DMS79 treated with DMSO at 0.1 percent for 48 hours (cell line): ENCODE measurements at regions not wholly inside any gene's neighbourhood (a gene's known extent, or its start where the extent isn't known, plus 50 kb on each side); places are given as distances from the start of the nearest gene placed in this dataset.
"Not testable (repeated sequence)": the region's sequence is repeated elsewhere in the genome, so short reads cannot be mapped to it uniquely, and the experiment has no call there.

Source experiments
- DNase-seq: peaks from one replicate; lab custom pipeline; 2025; lab: John Stamatoyannopoulos, UW

DNA sequence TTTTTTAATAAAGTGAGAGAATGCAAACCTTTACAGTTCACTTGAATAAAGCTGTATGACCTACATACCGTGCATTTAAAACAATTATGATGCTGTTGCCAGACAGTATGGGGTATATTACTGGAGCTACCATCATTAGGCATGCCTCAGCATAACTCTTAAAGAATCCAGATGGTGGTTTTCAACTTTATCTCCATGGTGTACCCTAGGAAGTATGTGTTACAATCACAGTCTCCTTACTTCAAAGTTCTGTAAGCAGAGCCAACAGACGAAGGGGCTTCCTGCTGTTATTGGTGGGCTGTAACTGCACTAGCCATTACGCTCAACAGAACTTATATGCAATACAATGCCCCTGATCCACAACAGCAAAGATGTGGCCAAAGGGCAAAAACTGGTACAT lies 803.3 kb downstream of the DTWD2 start:
- DNase-seq = no peak

DNA sequence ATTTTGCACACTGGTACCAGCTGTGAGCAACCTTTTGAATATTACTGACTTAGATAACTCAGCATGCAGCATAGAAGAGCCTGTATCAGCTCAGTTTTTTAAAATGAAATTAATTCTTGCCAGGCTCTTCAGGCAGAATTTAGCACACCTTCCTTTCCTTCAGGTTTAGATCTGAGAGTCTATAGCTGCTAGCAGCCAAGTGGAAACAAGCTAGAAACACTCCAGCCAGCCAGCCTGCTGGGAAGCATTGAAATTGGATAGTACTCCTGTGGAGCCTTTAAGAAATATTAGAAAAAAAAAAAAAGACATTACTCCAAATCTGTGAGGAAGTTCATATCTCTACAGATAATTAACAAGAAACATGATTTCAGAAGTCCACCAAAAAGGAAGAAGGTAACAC lies 812.2 kb downstream of the DTWD2 start:
- no peak for DNase-seq

DNA sequence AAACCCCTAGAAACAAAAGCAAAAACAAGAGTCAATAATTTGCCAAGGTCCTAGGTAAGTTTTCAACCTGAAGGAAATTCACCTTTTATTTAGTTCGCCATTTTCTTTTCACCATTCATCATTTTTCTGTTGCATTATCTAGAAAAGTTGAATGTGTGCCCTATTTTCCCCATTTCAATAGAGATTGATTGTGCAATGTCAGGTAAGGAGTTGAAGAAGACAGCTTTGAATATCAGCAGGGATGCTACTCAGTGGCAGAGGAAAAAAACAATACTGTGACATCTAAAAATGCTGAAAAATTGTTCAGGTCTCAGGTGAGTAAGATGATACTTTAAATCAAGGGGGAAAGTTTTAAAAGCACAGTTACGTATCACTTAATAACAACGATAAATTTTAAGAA lies 813.7 kb downstream of the DTWD2 start:
- no peak for DNase-seq

DNA sequence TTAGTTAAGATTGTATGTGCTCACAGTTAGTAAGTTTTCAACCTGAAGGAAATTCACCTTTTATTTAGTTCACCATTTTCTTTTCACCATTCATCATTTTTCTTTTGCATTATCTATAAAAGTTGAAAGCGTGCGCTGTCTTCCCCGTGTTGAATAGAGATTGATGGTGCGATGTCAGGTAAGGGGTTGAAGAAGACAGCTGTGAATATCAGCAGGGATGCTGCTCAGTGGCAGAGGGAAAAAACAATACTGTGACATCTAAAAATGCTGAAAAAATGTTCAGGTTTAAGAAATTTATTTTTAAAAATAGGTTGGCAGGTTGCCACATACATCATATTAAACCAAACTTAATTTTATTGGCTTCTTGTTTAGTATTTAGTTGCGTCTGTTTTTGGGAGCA lies 815.0 kb downstream of the DTWD2 start:
- DNase-seq = no peak

DNA sequence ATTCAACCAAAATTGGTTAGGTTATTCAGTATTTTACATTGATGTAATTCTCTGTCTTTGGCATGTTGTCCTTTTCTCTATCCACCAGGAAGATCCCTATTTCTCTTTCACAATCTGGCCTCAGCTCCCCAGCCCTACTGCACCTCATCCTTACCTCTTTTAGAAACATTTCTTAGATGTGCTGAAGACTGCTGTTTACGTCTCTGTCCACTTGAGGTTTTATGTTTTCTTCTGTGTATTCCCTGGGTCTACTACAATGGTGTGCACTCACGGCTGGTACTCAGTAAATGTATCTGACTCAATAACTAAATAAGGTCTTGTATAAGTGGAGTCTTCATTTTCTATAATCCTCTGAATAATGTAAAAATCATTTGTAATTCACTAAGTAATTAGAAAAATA lies 822.7 kb downstream of the DTWD2 start:
- DNase-seq = no peak

DNA sequence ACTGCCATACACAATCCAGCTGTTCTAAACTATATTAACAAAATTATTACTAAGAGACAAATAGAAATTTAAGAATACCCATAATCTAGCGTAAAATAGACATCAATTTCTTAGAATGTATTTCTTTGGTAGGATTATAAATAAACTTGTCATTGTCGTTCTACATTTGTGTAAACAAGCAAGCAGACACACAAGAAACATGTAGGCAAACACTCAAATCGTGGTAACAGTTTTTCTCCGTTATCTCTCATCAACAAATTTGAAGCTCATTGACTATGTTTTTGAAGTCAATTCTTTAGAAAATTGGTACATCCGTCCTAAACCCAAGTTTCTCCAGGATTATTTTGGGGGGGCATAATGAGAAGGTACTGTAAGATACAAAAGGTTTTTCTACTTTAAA lies 832.2 kb downstream of the DTWD2 start:
- no peak for DNase-seq

DNA sequence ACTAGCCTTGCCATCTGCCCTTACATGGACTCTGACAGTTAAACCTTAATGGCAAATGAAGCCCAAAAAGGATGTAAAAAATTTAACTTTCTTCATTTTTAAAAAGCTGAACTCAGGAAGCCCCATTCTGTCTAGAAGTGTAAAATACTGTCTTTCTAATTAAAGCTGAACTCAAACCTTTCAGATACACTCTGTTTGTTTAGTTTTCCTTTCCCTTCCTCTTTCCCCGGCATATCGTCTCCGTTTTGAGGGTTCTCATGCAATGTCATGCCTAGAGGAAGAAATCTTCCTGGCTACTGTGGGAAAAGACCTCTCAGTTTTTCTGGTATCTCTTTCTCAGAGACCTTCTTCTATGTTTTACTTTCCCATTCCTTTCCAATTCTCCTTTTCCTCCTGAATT lies 841.5 kb downstream of the DTWD2 start:
- no peak for DNase-seq

DNA sequence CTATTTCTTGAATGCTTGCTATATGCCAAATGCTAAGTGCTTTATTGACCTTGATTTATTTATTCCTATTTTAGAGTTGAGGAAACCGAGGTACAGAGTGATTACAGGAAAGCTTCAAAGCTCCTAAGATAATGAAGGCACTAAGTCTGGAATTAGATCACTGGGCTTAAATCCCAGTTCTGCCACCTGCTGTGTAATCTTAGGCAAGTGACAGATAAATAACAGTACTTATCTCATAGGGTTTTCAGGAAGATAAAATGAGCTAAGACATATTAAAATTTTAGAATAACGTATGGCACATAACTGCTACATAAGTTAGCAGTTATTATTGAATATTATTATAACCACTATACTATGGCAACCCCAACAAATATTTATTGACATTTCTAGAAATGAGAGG lies 843.8 kb downstream of the DTWD2 start:
- DNase-seq = no peak

DNA sequence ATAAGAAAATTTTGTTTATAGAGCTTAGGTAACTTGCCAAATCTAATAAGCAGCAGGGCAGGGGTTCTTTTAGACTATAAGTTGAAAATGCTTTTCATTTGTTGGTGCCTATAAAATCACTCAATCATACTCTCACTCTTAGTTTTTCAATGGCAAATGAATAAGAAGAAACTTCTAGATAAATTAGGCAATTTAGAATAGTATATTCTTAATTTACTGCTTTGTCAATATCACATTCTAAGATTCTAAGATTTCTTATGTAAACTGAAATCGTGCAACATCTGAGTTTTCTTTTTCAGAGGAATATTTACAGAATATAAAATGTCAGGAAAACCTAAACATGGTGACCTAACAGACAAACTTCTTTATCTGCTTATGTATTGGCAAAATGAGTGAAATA lies 849.0 kb downstream of the DTWD2 start:
- DNase-seq = no peak

DNA sequence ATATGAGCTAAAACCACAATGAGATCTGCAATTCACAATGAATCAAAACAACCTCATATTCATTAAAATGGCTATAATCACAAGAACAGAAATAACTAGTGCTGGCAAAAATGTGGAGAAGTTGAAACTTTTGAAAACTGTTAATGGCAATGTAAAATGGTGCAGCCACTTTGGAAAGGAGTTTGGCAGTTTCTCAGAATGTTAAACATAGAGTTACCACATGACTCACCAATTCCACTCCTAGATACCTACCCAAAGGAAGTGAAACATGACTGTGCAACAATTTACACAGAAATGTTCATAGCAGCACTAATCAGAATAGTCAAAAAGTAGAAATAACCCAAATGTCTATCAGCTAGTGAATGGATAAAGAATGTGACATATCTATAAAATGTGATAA lies 862.2 kb downstream of the DTWD2 start:
- no peak for DNase-seq

DNA sequence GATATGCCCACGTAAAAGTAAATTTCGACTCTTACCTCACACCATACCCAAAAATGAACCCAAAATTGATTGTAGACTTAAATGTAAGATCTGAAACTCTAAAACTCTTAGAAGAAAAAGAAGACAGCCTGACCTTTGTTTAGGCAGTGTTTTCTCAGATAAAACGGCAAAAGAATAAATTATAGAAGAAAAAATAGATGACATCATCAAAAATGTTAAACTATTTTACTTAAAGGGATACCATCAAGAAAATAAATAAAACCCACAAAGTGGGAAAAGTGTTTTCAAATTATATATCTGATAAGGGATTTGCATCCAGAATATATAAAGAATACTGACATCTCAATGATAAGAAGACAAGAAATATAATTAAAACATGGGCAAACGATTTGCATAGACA lies 862.7 kb downstream of the DTWD2 start:
- no peak for DNase-seq

DNA sequence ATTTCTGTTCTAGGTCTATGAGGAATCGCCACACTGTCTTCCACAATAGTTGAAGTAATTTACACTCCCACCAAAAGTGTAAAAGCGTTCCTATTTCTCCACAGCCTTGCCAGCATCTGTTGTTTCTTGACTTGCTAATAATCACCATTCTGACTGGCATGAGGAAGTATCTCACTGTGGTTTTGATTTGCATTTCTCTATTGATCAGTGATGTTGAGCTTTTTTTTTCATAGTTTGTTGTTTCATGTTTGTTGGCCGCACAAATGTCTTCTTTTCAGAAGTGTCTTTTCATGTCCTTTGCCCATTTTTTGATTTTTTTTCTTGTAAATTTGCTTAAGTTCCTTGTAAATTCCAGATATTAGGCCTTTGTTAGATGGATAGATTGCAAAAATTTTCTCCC lies 867.1 kb downstream of the DTWD2 start:
- DNase-seq = no peak

DNA sequence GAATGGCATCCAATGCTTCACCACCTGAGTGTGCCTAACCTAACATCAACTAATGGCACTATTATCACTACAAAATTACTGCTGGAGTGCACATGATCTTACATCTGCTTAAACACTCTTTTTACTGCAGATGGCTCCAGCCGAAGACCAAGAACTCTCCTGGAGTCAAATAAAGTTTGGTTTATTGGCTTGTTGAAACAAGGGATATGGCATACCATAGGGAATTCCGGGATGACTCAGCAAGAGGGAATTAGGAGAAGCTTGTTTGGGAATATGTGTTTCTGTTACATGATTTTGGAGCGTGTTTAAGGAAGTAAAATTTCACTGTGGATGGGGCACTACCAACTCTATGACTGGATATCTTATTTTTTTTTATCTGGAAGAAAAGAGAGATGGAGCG lies 872.6 kb downstream of the DTWD2 start:
- no peak for DNase-seq

DNA sequence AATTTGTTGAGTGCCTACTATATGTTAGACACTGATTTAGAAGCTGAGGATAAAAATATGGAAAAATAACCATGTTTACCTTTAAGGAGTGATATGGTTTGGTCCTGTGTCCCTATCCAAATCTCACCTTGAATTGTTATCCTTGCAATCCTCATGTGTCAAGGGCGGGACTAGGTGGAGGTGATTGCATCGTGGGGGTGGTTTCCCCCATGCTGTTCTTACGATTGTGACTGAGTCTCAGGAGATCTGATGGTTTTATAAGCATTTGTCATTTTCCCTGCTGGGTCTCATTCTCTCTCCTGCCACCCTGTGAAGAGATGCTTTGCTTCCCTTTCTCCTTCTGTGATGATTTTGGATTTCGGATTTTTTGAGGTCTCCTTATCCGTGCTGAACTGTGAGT lies 876.4 kb downstream of the DTWD2 start:
- no peak for DNase-seq

DNA sequence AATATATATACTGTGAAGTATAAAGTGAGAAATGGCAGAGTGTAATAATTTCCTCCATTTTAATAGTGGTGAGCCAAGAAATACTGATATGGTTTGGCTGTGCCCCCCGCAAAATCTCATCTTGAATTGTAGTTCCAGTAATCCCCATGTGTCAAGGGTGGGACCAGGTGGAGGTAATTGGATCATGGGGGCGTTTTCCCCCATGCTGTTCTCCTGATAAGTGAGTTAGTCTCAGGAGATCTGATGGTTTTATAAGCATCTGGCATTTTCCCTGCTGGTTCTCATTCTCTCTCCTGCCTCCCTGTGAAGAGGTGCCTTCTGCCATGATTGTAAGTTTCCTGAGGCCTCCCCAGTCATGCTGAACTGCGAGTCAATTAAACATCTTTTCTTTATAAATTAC lies 881.1 kb downstream of the DTWD2 start:
- not testable (repeated sequence) for DNase-seq

DNA sequence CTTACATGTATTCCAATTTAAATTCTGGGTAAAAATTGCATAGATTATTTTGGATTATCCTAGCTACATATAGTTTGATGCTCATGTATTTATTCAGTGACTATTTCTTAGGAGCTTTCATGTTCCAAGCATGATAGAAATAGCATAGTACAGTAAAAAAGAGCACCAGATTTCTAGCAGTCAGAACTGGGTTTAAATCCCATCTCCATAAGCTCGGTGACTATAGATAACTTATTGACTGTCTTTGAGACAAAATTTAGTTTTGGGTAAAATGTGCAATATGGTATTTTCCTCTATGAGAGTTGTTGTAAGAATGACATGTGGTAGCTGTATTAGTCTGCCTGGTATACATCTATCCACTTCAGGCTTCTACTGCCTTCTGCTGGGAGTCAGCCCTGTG lies 889.6 kb downstream of the DTWD2 start:
- DNase-seq = no peak

DNA sequence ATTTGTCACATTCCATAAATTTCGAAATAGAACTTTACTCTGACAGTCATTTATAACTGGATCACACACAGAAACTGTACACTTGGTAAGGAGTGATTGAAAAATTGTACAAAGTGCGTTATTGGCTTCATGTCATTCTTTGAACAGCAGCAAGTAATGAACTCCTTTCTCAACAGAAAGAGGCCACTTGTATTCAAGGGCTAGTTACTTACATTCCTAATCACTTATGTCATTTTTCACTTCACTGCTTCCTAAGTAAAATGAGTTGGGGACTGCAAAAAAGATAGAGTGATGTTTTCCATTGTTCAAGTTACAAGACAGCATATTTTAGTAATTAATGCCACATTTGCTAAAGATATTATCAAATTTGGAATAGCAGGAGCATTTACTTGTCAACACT lies 893.2 kb downstream of the DTWD2 start:
- DNase-seq = peak; percentile 16

DNA sequence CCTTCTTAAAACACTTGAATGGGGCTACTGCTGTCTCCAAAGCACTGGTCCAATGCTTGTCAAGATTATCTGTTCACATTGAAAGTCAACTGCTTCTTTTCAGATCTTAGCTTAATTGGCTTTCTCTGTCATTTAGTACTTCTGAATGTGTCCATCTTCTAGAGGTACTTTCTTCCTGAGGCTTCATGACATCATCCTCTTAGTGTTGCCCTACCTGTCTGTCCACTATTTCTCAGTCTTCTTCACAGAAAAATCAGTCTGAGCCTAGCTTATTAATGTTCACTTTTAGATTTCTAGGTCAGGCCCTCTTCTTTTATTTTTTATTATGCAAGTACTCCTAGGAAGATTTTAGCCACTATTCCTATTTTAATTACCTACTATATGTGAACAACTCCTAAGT lies 899.9 kb downstream of the DTWD2 start:
- DNase-seq = no peak

DNA sequence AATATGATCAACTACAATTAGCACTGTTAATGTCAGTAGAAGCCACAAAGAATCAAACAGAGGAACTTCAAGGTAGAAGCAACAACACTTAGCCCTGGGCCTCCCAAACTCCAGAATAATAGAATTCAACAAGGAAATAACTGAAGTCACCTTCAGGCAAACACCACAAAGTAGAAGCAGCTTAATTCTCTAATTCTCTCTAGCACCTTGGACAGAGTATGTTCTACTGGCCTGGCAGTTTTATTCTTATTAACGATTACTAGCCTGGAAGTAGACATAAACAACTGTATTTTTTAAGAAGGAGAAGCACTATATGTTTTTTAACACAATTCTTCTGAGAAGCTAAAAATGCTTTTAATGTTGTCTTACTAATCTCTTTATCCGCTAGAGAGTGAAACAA lies 911.9 kb downstream of the DTWD2 start:
- DNase-seq = no peak

DNA sequence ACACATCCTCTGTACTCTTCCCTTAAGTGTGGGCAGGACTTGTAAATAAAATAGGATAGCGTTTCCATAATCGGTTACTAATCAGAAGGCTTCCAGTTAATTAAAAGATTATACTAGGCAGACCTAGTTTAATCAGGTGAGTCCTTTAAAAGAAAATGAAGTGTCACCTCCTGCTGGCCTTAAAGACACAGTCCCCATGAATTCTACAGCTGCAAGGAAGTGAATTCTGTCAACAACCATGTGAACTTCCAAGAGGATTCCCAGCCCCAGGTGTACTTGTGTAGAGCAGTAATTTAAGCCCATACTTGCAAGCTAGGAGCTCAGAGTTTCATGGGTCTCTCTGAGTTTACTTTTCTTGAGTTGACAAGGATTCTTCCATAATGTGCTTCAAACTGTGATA lies 918.3 kb downstream of the DTWD2 start:
- DNase-seq = no peak

DNA sequence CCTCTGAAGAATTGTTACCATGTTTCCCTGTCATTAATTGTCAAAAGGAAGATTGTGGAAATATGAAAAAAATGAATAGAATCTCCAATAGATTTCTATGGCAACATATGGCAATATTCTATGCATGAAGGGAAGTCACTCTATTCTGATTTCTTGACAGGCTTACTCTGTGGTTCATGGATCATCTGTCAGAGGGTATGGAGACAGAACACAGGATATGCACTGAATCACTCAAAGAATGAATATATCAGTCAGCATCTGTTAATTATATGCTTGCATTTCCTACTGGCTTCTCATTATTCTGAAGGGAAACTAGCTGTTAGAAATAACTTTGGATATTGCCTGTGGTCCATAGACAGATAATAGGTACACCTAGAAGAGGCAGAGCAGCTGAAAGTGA lies 918.9 kb downstream of the DTWD2 start:
- no peak for DNase-seq

DNA sequence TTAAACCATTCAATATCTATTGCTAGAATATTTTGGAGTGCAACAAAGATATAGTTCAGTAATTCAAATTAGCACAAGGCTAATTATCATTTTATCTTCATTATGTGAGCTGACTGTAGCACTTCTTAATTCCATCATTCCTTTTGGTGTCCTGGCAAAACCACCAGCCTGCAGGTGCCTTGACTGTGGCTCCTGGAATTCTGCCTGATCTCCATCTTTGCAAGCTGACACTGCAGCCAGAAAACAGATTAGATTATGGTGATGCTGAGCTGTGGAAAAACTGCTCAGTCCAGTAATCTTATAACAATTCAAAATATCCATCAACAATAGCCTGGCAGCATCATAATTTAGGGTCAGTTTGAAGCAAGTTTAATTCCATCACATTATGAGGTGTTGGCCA lies 919.5 kb downstream of the DTWD2 start:
- DNase-seq = no peak

DNA sequence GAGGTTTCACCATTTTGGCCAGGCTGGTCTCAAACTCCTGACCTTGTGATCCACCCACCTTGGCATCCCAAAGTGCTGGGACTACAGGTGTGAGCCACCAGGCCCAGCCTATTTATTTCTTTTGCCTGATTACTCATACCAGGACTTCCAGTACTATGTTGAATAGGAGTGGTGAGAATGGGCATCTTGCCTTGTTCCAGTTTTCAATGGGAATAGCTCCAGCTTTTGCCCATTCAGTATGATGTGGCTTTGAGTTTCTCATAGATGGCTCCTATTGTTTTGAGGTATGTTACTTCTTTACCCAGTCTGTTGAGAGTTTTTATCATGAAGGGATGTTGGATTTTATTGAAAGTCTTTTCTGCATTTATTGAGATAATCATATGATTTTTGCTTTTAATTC lies 924.5 kb downstream of the DTWD2 start:
- not testable (repeated sequence) for DNase-seq

DNA sequence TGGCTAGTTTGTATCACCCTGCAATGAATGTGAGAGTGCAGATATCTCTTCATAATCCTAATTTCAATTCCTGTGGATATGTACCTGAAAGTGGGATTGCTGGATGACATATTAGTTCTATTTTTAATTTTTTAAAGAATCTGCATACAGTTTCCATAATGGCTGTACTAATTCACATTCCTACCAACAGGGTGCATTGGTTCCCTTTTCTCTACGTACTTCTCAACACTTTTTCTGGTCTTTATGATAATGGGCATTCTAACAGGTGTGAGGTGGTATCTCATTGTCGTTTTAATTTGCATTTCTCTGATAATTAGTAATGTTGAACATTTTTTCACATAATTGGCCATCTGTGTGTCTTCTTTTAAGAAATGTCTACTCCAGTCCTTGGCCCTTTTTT lies 927.5 kb downstream of the DTWD2 start:
- no peak for DNase-seq

DNA sequence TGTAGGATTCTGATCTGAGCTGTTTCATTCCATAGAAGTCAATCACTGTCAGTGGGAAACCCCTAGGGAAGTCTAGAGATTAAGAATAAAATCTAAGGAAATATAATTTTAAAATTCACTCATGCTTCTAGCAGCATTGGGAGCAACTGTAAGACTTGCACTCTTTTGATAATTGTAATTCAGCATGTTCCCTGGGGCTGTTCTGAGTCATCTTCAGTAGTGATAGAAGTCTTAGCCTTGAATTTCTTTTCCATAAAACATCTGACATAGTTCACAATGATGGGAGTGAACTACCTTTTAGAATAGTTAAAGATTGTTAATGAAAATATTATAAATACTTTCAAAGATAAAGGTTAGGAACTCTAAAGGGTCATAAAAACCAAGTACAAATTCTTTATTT lies 935.8 kb downstream of the DTWD2 start:
- DNase-seq = no peak
